ENCODE measurements at regions not wholly inside any gene's neighbourhood (a gene's known extent, or its start where the extent isn't known, plus 50 kb on each side); places are given as distances from the start of the nearest gene placed in this dataset.

- no peak for DNase-seq (ENCODE audit: low read depth, low spot score)
These were observed 404.8 kb upstream of the RORA start for GRCh38 chr15:61633951-61634350.

GRCh38 chr15:61629269-61629668, 400.2 kb upstream of the RORA start:
- no peak for DNase-seq (ENCODE audit: low read depth, low spot score)

- DNase-seq (ENCODE audit: low read depth, low spot score), result no peak
These were observed 395.8 kb upstream of the RORA start for GRCh38 chr15:61624950-61625349.

- DNase-seq (ENCODE audit: low read depth, low spot score), result no peak
These were observed 394.6 kb upstream of the RORA start for GRCh38 chr15:61623746-61624145.

DNA sequence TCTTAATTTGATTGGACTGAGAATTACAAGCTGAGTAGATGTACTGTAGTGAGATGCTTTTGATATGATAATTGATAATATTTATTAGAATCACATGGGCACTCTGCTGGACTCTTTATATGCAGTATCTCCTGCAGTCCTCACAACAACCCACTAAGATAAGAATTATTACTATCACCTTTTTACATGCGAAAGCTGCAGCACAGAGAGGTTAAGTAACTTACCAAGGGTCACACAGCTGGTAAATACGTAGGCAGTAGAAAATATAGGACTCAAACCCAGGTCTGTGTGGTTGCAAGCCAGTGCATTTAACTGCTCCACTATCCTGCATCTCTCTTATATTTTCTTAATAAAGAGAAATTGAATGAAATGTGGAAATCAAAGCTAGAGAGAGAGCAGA, 392.8 kb upstream of the RORA start:
- no peak for DNase-seq (ENCODE audit: low read depth, low spot score)

- DNase-seq (ENCODE audit: low read depth, low spot score), result no peak
These were observed 392.0 kb upstream of the RORA start for GRCh38 chr15:61621146-61621545.

GRCh38 chr15:61620151-61620550, 391.0 kb upstream of the RORA start:
- no peak for DNase-seq (ENCODE audit: low read depth, low spot score)

DNA sequence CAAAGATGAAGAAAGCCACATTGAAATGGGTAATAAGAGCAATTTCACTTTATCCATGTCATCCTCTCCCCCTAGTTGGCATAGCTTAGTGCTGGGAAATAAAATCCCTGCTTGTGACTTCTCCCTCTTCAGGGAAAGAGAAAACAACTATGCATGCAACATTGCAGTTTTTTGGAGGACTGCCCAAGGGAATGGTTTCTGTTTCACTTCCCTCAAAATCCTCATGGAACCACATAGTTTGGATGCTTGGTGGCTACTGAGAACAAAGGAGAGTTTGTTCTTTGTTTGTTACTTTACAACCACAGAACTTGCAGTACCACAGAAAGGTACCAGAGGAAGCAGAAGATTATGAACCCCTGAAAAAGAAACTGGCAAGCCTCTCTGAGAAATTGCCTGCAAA, 384.6 kb upstream of the RORA start:
- no peak for DNase-seq (ENCODE audit: low read depth, low spot score)

GRCh38 chr15:61613138-61613537, 384.0 kb upstream of the RORA start:
- no peak for DNase-seq (ENCODE audit: low read depth, low spot score)

DNA sequence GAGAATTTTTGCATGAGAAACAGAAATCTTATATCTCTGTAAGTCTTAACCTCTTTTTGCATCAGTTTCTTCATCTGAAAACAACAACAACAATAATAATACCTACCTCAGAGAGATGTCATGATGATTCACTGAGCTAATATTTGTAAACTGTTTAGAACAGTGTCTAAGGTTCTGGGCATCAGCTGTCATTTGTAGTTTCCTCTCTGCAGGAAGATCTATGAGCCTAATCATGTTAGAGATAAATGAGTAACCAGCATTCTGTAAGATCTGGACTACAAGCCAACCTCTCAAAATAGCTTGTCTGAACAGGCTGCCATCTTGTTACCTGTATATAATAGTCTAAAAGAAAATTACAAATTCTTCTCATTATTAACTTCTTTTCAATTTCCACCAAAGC, 383.0 kb upstream of the RORA start:
- no peak for DNase-seq (ENCODE audit: low read depth, low spot score)

DNA sequence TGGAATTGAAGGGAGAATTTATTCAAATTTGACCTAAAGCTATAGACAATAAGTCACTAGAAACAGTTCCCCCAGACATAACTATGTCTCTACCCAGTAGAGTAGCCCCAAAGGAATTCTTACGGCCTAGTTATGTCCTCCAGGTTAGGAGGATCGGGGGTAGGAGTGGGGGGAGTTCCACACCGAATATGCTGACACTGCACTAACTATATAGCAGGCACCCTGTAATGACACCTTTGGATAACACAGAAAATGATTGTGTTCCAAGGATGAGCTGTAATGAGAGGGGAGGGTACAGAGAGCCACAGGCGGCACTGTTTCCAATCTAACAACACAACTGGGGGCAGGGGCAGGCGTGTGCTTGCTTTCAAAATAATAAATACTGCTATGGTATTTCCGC, 376.2 kb upstream of the RORA start:
- no peak for DNase-seq (ENCODE audit: low read depth, low spot score)

DNA sequence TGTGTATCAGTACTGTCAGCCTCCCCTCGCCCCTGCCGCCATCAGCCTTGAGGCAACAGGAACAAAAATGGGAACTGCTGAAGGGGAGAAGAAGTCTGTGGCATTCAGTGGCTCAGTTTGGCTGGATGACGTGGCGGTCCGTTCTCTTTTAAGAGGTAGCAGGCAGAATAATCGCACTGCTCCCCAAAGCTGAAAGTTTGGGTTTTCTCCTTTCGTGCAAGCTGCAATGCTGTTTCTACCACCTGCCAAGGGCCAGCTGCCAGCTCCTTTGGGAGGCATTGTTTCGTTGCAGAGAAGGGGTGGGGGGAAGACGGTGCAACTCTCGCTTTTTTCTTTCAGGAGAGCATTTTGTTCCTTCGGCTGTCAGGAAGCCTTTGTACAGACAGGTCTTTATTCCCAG, 369.6 kb upstream of the RORA start:
- no peak for DNase-seq (ENCODE audit: low read depth, low spot score)

DNA sequence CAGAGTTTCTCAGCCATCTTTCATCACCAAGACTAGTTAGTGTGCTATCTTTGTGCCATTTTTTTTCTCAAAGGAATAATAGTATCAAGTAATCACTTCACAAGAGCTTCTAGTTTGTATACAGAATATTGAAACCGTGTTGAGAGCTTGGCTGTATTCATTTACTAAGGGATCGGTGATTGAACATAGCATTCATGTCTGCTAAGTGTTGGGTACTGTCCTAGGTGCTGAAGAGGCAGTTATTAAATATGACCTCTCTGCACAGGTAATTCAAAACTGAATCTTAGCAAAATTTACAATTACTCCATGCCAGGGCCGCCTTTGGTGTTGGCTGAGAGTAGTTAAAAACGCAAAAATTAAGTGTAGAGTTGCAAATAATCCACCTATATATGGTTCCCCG, 355.3 kb upstream of the RORA start:
- no peak for DNase-seq (ENCODE audit: low read depth, low spot score)

GRCh38 chr15:61582092-61582491, 353.0 kb upstream of the RORA start:
- no peak for DNase-seq (ENCODE audit: low read depth, low spot score)

- DNase-seq (ENCODE audit: low read depth, low spot score), result no peak
These were observed 346.5 kb upstream of the RORA start for GRCh38 chr15:61575597-61575996.

- DNase-seq (ENCODE audit: low read depth, low spot score), result no peak
These were observed 341.9 kb upstream of the RORA start for GRCh38 chr15:61571026-61571425.

DNA sequence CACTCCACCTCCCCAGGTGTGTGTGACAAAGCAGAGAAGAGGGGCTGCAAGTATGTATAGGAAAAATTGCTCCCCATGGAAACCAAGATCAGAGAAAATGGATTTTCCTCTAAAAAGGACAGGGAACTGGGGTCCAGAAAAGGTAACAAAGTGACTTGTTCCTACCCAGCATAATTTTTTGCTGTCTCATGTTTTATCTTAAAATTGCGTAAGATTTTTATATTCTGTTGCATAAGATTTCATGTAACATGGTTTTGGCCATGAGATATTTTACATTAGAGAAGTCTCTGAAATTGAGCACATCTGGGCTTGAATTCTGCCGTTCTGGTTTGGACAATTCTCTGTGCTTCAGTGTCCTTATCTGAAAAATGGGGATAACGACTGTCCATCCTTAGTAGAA, 335.7 kb upstream of the RORA start:
- no peak for DNase-seq (ENCODE audit: low read depth, low spot score)

DNA sequence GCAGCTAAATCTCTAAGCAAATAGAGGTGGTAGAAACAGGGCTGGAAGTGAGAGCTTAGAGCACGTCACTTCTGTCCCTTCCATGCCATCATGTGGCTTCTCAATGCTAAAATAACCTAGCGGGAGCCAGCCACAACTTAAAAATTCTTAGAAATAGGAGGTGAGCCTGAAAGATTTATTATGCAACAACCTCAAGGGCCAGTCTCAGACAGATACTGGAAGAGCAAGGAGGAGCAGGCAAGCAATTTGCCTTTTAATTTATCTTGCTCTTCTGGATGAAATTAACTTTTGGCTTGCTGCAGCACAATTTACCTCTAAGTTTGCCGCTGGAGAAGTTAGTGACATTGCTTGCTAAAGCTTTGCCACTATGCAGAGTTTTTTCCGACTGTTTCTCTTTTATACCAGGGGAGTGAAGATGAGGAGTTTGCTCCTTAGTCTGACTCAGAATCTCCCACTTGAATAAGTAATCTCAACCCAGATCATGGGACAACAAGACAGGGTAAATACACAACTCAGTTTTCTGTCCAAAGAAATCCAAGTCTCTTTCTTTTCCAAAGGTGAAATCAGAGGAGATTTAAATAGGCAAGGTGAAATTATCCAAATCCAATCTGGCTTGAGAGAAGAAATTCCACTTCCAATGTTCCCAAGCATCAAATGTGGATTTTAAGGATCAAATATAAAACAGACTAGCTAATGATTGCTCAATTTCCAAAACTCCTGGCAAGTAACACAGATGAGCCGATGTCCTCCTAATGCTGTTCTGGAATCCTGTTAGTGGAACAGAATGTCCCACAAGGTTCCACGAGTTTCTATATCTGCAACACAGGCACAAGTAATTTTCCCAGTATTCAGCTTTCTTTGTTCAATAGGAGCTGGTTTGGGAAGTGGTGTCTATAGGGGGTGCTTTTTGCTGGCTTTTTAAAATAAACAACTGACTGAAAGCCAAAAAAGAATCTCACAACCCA, 329.4 kb upstream of the RORA start:
- no peak for DNase-seq (ENCODE audit: low read depth, low spot score)

- DNase-seq (ENCODE audit: low read depth, low spot score), result no peak
These were observed 327.0 kb upstream of the RORA start for GRCh38 chr15:61556037-61556648.

- no peak for DNase-seq (ENCODE audit: low read depth, low spot score)
These were observed 320.6 kb upstream of the RORA start for GRCh38 chr15:61549727-61550126.

DNA sequence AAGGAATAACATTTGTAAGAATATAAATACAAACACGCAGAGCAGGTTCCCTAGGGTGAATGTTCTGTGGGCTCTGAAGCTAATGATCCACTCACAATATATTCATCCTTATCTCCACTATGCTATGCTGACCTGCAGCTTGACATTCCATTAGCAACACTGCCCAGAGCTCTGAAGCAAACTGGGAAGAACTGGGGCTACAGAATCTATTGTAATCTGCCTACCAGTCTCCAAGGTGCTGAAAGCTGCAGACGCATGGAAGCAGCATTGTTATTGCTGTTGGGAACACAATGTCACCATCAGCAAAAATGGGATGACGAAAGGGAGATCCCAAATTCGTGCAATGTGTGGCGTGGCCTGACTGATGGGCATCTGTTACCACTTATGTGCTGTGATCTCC, 316.7 kb upstream of the RORA start:
- DNase-seq (ENCODE audit: low read depth, low spot score), result no peak

DNA sequence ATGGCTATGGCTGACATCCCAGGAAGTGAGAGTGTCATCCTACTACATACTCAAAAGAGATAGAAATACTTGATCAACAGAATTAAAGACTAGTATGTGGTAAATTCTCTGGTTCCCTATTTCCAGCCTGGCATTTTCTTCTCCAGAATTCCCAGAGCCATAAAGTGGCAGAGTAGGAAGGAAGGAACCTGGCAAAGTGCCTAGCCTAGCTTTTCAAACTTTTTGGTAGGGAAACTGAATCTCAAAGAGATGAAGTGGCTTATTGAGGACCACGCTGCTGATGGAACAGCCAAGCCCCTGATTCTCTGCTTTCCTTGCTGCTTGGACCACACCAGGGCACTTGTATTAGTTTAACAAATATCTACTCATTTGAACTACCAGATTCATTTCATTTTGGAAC, 312.4 kb upstream of the RORA start:
- DNase-seq (ENCODE audit: low read depth, low spot score), result no peak

DNA sequence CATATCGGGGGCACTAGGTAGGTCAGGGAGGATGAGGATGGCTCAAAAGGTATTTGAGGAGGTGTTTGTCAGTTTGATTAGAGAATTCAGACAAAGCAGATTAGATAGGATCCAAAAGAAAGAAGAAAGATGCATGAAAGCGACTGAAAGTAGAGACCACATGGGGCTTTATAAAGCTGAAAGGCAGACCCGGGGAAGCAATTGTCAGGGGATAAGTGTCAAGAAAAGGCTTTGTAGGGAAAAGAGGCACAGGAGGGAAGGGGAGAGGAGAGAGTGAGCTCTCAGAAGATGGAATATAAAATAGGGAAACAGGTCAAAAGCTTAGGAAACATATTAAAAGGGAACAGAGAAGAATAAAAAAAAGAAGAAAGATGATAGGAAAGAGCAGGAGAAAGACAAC, 308.2 kb upstream of the RORA start:
- DNase-seq (ENCODE audit: low read depth, low spot score), result no peak
